ENCODE measurements at regions not wholly inside any gene's neighbourhood (a gene's known extent, or its start where the extent isn't known, plus 50 kb on each side); places are given as distances from the start of the nearest gene placed in this dataset.

DNA sequence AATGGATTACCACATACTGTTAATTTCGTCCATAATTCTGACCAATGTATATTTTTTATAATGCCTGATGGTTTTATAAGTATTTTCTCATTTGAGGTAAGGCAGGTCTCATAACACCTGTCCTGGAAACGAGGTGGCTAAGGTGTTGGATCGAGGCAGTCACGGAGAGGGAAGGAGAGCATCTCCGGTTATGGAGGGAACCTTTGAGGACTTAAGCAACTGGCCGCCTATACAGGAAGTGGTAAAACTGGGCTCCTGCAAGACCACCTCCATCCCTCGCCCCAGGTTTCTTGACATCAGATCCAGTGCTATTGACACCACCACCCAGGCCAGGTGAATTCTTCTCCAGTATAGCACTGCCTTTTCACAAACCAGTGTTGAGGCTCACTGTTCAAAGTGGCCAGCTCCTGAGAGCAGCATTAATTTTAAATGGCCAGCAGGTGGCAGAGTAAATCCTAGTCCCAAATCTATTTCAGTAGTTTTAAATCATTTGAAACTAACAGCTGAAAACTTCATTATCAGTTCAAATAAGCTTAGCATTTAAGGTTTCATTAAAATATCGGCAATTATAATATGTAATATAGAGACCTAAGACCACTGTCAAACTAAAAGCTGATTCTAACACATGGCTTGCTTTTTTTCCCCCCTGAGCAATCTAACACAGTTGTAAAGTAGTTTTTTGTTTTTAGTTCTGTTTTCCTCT, 100.8 kb downstream of the PPM1A start:
- no peak overlapping the region for H3K4me3 ChIP-seq
- TF ChIP-seq CTCF (IDR thresholded peaks at IDR 0.05) (peak; percentile 21 to 56), EP300 (IDR thresholded peaks at IDR 0.05) (no peak), POLR2A (IDR thresholded peaks at IDR 0.05) (no peak), POLR2AphosphoS5 (IDR thresholded peaks at IDR 0.05) (no peak)
- no peak for DNase-seq (ENCODE audit: low spot score in 2 of 2)
- H3K9me3 ChIP-seq, result no peaks in the 10 kb centered on the region
- 52% methylated on average over 8 of the region's 8 CpGs for WGBS
- no peak overlapping the region for H3K27ac ChIP-seq
- H3K36me3 ChIP-seq, result no peaks in the 10 kb centered on the region
- peaks cover 6% of the 10 kb centered on the region for H3K4me1 ChIP-seq
- no peaks in the 10 kb centered on the region for H3K27me3 ChIP-seq

- no peak for DNase-seq (ENCODE audit: low spot score in 2 of 2)
- H3K4me1 ChIP-seq, result peaks cover 6% of the 10 kb centered on the region
- H3K27ac ChIP-seq, result no peak overlapping the region
- H3K36me3 ChIP-seq, result no peaks in the 10 kb centered on the region
- no peak overlapping the region for H3K4me3 ChIP-seq
- no peak for TF ChIP-seq POLR2A (IDR thresholded peaks at IDR 0.05)
- TF ChIP-seq CTCF (IDR thresholded peaks at IDR 0.05), result no peak
- TF ChIP-seq EP300 (IDR thresholded peaks at IDR 0.05), result no peak
- no peak for TF ChIP-seq POLR2AphosphoS5 (IDR thresholded peaks at IDR 0.05)
- H3K27me3 ChIP-seq, result no peaks in the 10 kb centered on the region
- H3K9me3 ChIP-seq, result no peaks in the 10 kb centered on the region
- WGBS, result 20% methylated on average over 5 of the region's 5 CpGs
Measured at GRCh38 chr14:60350366-60350720, 101.3 kb downstream of the PPM1A start.

- Histone ChIP-seq H3K27ac (no peak overlapping the region), H3K36me3 (no peaks in the 10 kb centered on the region), H3K27me3 (no peaks in the 10 kb centered on the region), H3K4me1 (peaks cover 6% of the 10 kb centered on the region), H3K9me3 (no peaks in the 10 kb centered on the region), H3K4me3 (no peak overlapping the region)
- DNase-seq (ENCODE audit: low spot score in 2 of 2), result no peak
- WGBS, result 61% methylated on average over 4 of the region's 4 CpGs
- TF ChIP-seq POLR2AphosphoS5 (IDR thresholded peaks at IDR 0.05) (no peak), EP300 (IDR thresholded peaks at IDR 0.05) (no peak), CTCF (IDR thresholded peaks at IDR 0.05) (no peak), POLR2A (IDR thresholded peaks at IDR 0.05) (no peak)
Measured at GRCh38 chr14:60353420-60353819, 104.4 kb downstream of the PPM1A start.

DNA sequence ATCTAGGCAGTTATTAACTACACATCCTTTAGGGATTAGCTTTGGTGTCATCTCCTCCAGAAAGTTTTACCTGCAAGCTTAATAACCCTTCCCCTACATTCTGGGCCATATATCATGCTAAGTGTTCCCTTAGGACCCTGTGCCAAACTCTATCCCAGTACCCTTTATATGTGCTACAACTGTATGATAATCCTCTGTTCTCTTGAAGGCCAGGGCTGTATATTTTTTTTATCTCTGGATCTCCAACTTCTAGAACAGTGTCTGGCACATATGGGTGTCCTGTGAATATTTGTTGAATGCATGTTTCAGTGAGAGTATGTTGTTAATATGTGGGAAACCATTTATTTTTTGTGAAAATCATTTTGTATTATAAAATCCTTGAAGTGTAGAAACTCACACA, 106.7 kb downstream of the PPM1A start:
- H3K27ac ChIP-seq, result no peak overlapping the region
- H3K4me1 ChIP-seq, result no peaks in the 10 kb centered on the region

DNA sequence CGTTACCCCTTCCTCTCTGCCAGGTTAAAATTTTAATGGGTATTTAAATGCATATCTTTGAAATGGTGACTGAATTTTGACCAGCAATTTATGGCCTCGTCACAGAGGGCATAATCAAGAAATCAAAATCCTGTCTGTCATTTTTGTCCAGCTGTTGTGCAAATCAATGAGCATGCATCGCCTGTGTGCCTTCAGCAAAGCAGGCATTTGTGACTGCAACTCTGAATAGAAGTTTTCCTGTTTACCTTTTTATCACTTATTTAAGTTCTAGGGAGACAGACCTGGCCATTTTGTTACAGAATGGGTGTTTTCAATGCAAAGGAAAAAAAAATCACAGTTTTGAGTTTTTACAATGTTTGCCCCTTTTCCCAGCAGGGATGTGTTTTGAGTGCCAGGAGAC, 107.4 kb downstream of the PPM1A start:
- DNase-seq (ENCODE audit: low spot score in 2 of 2), result no peak
- no peaks in the 10 kb centered on the region for H3K4me1 ChIP-seq
- H3K4me3 ChIP-seq, result no peak overlapping the region
- no peak overlapping the region for H3K27ac ChIP-seq
- H3K36me3 ChIP-seq, result no peaks in the 10 kb centered on the region
- TF ChIP-seq POLR2AphosphoS5 (IDR thresholded peaks at IDR 0.05), result no peak
- no peak for TF ChIP-seq CTCF (IDR thresholded peaks at IDR 0.05)
- TF ChIP-seq EP300 (IDR thresholded peaks at IDR 0.05), result no peak
- TF ChIP-seq POLR2A (IDR thresholded peaks at IDR 0.05), result no peak
- H3K9me3 ChIP-seq, result no peaks in the 10 kb centered on the region
- no peaks in the 10 kb centered on the region for H3K27me3 ChIP-seq
- 75% methylated on average over 3 of the region's 3 CpGs for WGBS

More for the DNA sequence above, 106.7 kb downstream of the PPM1A start:
- no peaks in the 10 kb centered on the region for H3K27me3 ChIP-seq
- TF ChIP-seq EP300 (IDR thresholded peaks at IDR 0.05) (no peak), POLR2AphosphoS5 (IDR thresholded peaks at IDR 0.05) (no peak), CTCF (IDR thresholded peaks at IDR 0.05) (no peak), POLR2A (IDR thresholded peaks at IDR 0.05) (no peak)
- no peak for DNase-seq (ENCODE audit: low spot score in 2 of 2)
- no peaks in the 10 kb centered on the region for H3K36me3 ChIP-seq
- no peaks in the 10 kb centered on the region for H3K9me3 ChIP-seq
- no peak overlapping the region for H3K4me3 ChIP-seq

Measured in suprapubic skin (tissue), 4 donors.